ENCODE measurements at regions not wholly inside any gene's neighbourhood (a gene's known extent, or its start where the extent isn't known, plus 50 kb on each side); places are given as distances from the start of the nearest gene placed in this dataset.

GRCh38 chr22:49636649-49637048, 191.0 kb downstream of the BRD1 start:
- Histone ChIP-seq H3K27ac (ENCODE audit: poor library complexity, severe bottlenecking) (no peak overlapping the region), H3K4me1 (ENCODE audit: insufficient read depth, poor library complexity, severe bottlenecking) (no peaks in the 10 kb centered on the region), H3K36me3 (ENCODE audit: low read depth) (no peaks in the 10 kb centered on the region), H3K9me3 (ENCODE audit: severe bottlenecking) (no peaks in the 10 kb centered on the region), H3K27me3 (ENCODE audit: insufficient read depth, poor library complexity, severe bottlenecking) (no peaks in the 10 kb centered on the region), H3K4me3 (ENCODE audit: severe bottlenecking) (no peak overlapping the region)
- DNase-seq (ENCODE audit: low spot score) (no peak), ATAC-seq (ENCODE audit: low read depth) (no peak)
- no peak for TF ChIP-seq CTCF (IDR thresholded peaks at IDR 0.05; ENCODE audit: poor library complexity, severe bottlenecking)

GRCh38 chr22:49636214-49636613, 191.5 kb downstream of the BRD1 start:
- DNase-seq (ENCODE audit: low spot score): no peak
- Histone ChIP-seq H3K9me3 (ENCODE audit: severe bottlenecking) (no peaks in the 10 kb centered on the region), H3K36me3 (ENCODE audit: low read depth) (no peaks in the 10 kb centered on the region), H3K4me1 (ENCODE audit: insufficient read depth, poor library complexity, severe bottlenecking) (no peaks in the 10 kb centered on the region), H3K27me3 (ENCODE audit: insufficient read depth, poor library complexity, severe bottlenecking) (no peaks in the 10 kb centered on the region), H3K27ac (ENCODE audit: poor library complexity, severe bottlenecking) (no peak overlapping the region), H3K4me3 (ENCODE audit: severe bottlenecking) (no peak overlapping the region)
- no peak for ATAC-seq (ENCODE audit: low read depth)
- no peak for TF ChIP-seq CTCF (IDR thresholded peaks at IDR 0.05; ENCODE audit: poor library complexity, severe bottlenecking)

- Histone ChIP-seq H3K4me3 (ENCODE audit: severe bottlenecking) (no peak overlapping the region), H3K4me1 (ENCODE audit: insufficient read depth, poor library complexity, severe bottlenecking) (no peaks in the 10 kb centered on the region), H3K9me3 (ENCODE audit: severe bottlenecking) (no peaks in the 10 kb centered on the region), H3K27me3 (ENCODE audit: insufficient read depth, poor library complexity, severe bottlenecking) (no peaks in the 10 kb centered on the region), H3K27ac (ENCODE audit: poor library complexity, severe bottlenecking) (no peak overlapping the region), H3K36me3 (ENCODE audit: low read depth) (no peaks in the 10 kb centered on the region)
- DNase-seq (ENCODE audit: low spot score) (no peak), ATAC-seq (ENCODE audit: low read depth) (no peak)
- no peak for TF ChIP-seq CTCF (IDR thresholded peaks at IDR 0.05; ENCODE audit: poor library complexity, severe bottlenecking)
These were observed 193.5 kb downstream of the BRD1 start for GRCh38 chr22:49634006-49634772.

GRCh38 chr22:49633010-49633324, 194.7 kb downstream of the BRD1 start:
- no peak for DNase-seq (ENCODE audit: low spot score)
- no peaks in the 10 kb centered on the region for H3K4me1 ChIP-seq (ENCODE audit: insufficient read depth, poor library complexity, severe bottlenecking)
- H3K27ac ChIP-seq (ENCODE audit: poor library complexity, severe bottlenecking): no peak overlapping the region
- H3K4me3 ChIP-seq (ENCODE audit: severe bottlenecking): no peak overlapping the region
- no peaks in the 10 kb centered on the region for H3K27me3 ChIP-seq (ENCODE audit: insufficient read depth, poor library complexity, severe bottlenecking)
- no peaks in the 10 kb centered on the region for H3K36me3 ChIP-seq (ENCODE audit: low read depth)
- no peaks in the 10 kb centered on the region for H3K9me3 ChIP-seq (ENCODE audit: severe bottlenecking)
- no peak for TF ChIP-seq CTCF (IDR thresholded peaks at IDR 0.05; ENCODE audit: poor library complexity, severe bottlenecking)
- ATAC-seq (ENCODE audit: low read depth): no peak

GRCh38 chr22:49632199-49633009, 195.3 kb downstream of the BRD1 start:
- Histone ChIP-seq H3K9me3 (ENCODE audit: severe bottlenecking) (no peaks in the 10 kb centered on the region), H3K27me3 (ENCODE audit: insufficient read depth, poor library complexity, severe bottlenecking) (no peaks in the 10 kb centered on the region), H3K36me3 (ENCODE audit: low read depth) (no peaks in the 10 kb centered on the region), H3K4me1 (ENCODE audit: insufficient read depth, poor library complexity, severe bottlenecking) (no peaks in the 10 kb centered on the region), H3K27ac (ENCODE audit: poor library complexity, severe bottlenecking) (no peak overlapping the region), H3K4me3 (ENCODE audit: severe bottlenecking) (no peak overlapping the region)
- DNase-seq (ENCODE audit: low spot score) (no peak), ATAC-seq (ENCODE audit: low read depth) (peak; percentile 54; the same call in 2 of the 3 replicates)
- peak; percentile 86 for TF ChIP-seq CTCF (IDR thresholded peaks at IDR 0.05; ENCODE audit: poor library complexity, severe bottlenecking)
